ENCODE measurements at regions not wholly inside any gene's neighbourhood (a gene's known extent, or its start where the extent isn't known, plus 50 kb on each side); places are given as distances from the start of the nearest gene placed in this dataset.

GRCh38 chr2:19712850-19713249 lies 188.9 kb downstream of the TTC32 start:
- Histone ChIP-seq H3K4me1 (ENCODE audit: insufficient read depth, low read length, severe bottlenecking) (no peaks in the 10 kb centered on the region), H3K27me3 (ENCODE audit: insufficient read depth, low read length) (no peaks in the 10 kb centered on the region), H3K9me2 (ENCODE audit: low read depth, low read length) (no peaks in the 10 kb centered on the region), H3K4me3 (ENCODE audit: low read depth, low read length, poor library complexity, severe bottlenecking) (no peak overlapping the region), H3K9ac (ENCODE audit: low read length) (no peak overlapping the region), H2AFZ (ENCODE audit: low read length) (no peak overlapping the region), H3K27ac (ENCODE audit: low read depth, low read length, poor library complexity, severe bottlenecking) (no peak overlapping the region), H3K79me2 (ENCODE audit: insufficient read depth, low read length) (no peaks in the 10 kb centered on the region), H3F3A (ENCODE audit: insufficient read depth, low read length) (no peaks in the 10 kb centered on the region), H4K20me1 (ENCODE audit: insufficient read depth, low read length) (no peaks in the 10 kb centered on the region), H3K9me3 (ENCODE audit: low read length) (no peaks in the 10 kb centered on the region), H3K4me2 (ENCODE audit: low read length) (no peak overlapping the region), H3K36me3 (ENCODE audit: insufficient read depth, low read length) (no peaks in the 10 kb centered on the region)
- TF ChIP-seq EZH2 (IDR thresholded peaks at IDR 0.05; ENCODE audit: borderline replicate concordance, low read length), result no peak
- TF ChIP-seq CTCF (IDR thresholded peaks at IDR 0.05; ENCODE audit: low read length), result no peak

GRCh38 chr2:19711470-19712372 lies 190.1 kb downstream of the TTC32 start:
- TF ChIP-seq EZH2 (IDR thresholded peaks at IDR 0.05; ENCODE audit: borderline replicate concordance, low read length) (no peak), CTCF (IDR thresholded peaks at IDR 0.05; ENCODE audit: low read length) (no peak)
- Histone ChIP-seq H2AFZ (ENCODE audit: low read length) (no peak overlapping the region), H3K4me1 (ENCODE audit: insufficient read depth, low read length, severe bottlenecking) (no peaks in the 10 kb centered on the region), H4K20me1 (ENCODE audit: insufficient read depth, low read length) (no peaks in the 10 kb centered on the region), H3K9ac (ENCODE audit: low read length) (no peak overlapping the region), H3K27me3 (ENCODE audit: insufficient read depth, low read length) (no peaks in the 10 kb centered on the region), H3K36me3 (ENCODE audit: insufficient read depth, low read length) (no peaks in the 10 kb centered on the region), H3K79me2 (ENCODE audit: insufficient read depth, low read length) (no peaks in the 10 kb centered on the region), H3F3A (ENCODE audit: insufficient read depth, low read length) (no peaks in the 10 kb centered on the region), H3K27ac (ENCODE audit: low read depth, low read length, poor library complexity, severe bottlenecking) (no peak overlapping the region), H3K4me2 (ENCODE audit: low read length) (no peak overlapping the region), H3K9me2 (ENCODE audit: low read depth, low read length) (no peaks in the 10 kb centered on the region), H3K9me3 (ENCODE audit: low read length) (no peaks in the 10 kb centered on the region), H3K4me3 (ENCODE audit: low read depth, low read length, poor library complexity, severe bottlenecking) (no peak overlapping the region)

- H3K79me2 ChIP-seq (ENCODE audit: insufficient read depth, low read length), result no peaks in the 10 kb centered on the region
- no peak for TF ChIP-seq CTCF (IDR thresholded peaks at IDR 0.05; ENCODE audit: low read length)
- no peak overlapping the region for H3K9ac ChIP-seq (ENCODE audit: low read length)
- no peak overlapping the region for H3K4me3 ChIP-seq (ENCODE audit: low read depth, low read length, poor library complexity, severe bottlenecking)
- H3F3A ChIP-seq (ENCODE audit: insufficient read depth, low read length), result no peaks in the 10 kb centered on the region
- H3K9me2 ChIP-seq (ENCODE audit: low read depth, low read length), result no peaks in the 10 kb centered on the region
- no peaks in the 10 kb centered on the region for H3K9me3 ChIP-seq (ENCODE audit: low read length)
- no peaks in the 10 kb centered on the region for H3K36me3 ChIP-seq (ENCODE audit: insufficient read depth, low read length)
- no peak overlapping the region for H3K4me2 ChIP-seq (ENCODE audit: low read length)
- H3K27me3 ChIP-seq (ENCODE audit: insufficient read depth, low read length), result no peaks in the 10 kb centered on the region
- no peaks in the 10 kb centered on the region for H3K4me1 ChIP-seq (ENCODE audit: insufficient read depth, low read length, severe bottlenecking)
- H4K20me1 ChIP-seq (ENCODE audit: insufficient read depth, low read length), result no peaks in the 10 kb centered on the region
- no peak overlapping the region for H2AFZ ChIP-seq (ENCODE audit: low read length)
- no peak overlapping the region for H3K27ac ChIP-seq (ENCODE audit: low read depth, low read length, poor library complexity, severe bottlenecking)
Measured at GRCh38 chr2:19710230-19710629, 191.6 kb downstream of the TTC32 start.

Measured in OCI-LY1 (cell line).